Smooth muscle cell (in vitro differentiated cells): ENCODE measurements at regions not wholly inside any gene's neighbourhood (a gene's known extent, or its start where the extent isn't known, plus 50 kb on each side); places are given as distances from the start of the nearest gene placed in this dataset.

Experiments used
- DNase-seq: peaks from one replicate; lab custom pipeline; 2025; ENCODE audit not compliant: unreplicated experiment; lab: John Stamatoyannopoulos, UW
- H2AFZ ChIP-seq: fragments of 200-600 bp; sonication (generic); 2 replicates; pipeline ENCODE4 v1.6.0; 2016; ENCODE audit warnings: antibody characterized with exemption, low read depth, mild to moderate bottlenecking
- H3F3A ChIP-seq: fragments of 200-600 bp; sonication (generic); 2 replicates; pipeline ENCODE4 v1.6.0; 2017; ENCODE audit warnings: antibody characterized with exemption, low read depth
- H3K27ac ChIP-seq: fragments of 200-600 bp; sonication (generic); 2 replicates; pipeline ENCODE4 v1.5.1; 2016; ENCODE audit warnings: low read depth, mild to moderate bottlenecking
- H3K27me3 ChIP-seq: fragments of 200-600 bp; sonication (generic); 2 replicates; pipeline ENCODE4 v1.6.1; 2016; ENCODE audit warnings: low read depth, mild to moderate bottlenecking
- H3K36me3 ChIP-seq: fragments of 200-600 bp; sonication (generic); 2 replicates; pipeline ENCODE4 v1.5.1; 2016; ENCODE audit warnings: low read depth
- H3K4me1 ChIP-seq: fragments of 200-600 bp; sonication (generic); 2 replicates; pipeline ENCODE4 v1.5.1; 2016; ENCODE audit warnings: low read depth
- H3K4me2 ChIP-seq: fragments of 200-600 bp; sonication (generic); 2 replicates; pipeline ENCODE4 v1.6.0; 2016; ENCODE audit warnings: mild to moderate bottlenecking
- H3K4me3 ChIP-seq: fragments of 200-600 bp; sonication (generic); 2 replicates; pipeline ENCODE4 v1.5.1; 2016; ENCODE audit warnings: mild to moderate bottlenecking
- H3K79me2 ChIP-seq: fragments of 200-600 bp; sonication (generic); 2 replicates; pipeline ENCODE4 v1.6.0; 2016; ENCODE audit warnings: low read depth, mild to moderate bottlenecking
- H3K9ac ChIP-seq: fragments of 200-600 bp; sonication (generic); 2 replicates; pipeline ENCODE4 v1.6.0; 2016; ENCODE audit warnings: low read depth
- H3K9me3 ChIP-seq: fragments of 200-600 bp; sonication (generic); replicated peaks from 2 replicates; pipeline ENCODE4 v1.5.1; 2016; ENCODE audit warnings: low read depth
- H4K20me1 ChIP-seq: fragments of 200-600 bp; sonication (generic); 2 replicates; pipeline ENCODE4 v1.6.0; 2016; ENCODE audit warnings: low read depth
- WGBS: methylation state at CpG from one replicate; pipeline ENCODE4 v1.1.7; 2016; ENCODE audit warnings: low lambda C conversion rate; 5-methylcytosine and 5-hydroxymethylcytosine counted together
- TF ChIP-seq, protein P1 (sequence below): fragments of 200-600 bp; sonication (generic); IDR thresholded peaks from 2 replicates; pipeline ENCODE4 v1.5.1; 2017; ENCODE audit warnings: borderline replicate concordance, mild to moderate bottlenecking, antibody characterized with exemption; ENCODE audit not compliant: insufficient read depth, poor library complexity, severe bottlenecking

DNA sequence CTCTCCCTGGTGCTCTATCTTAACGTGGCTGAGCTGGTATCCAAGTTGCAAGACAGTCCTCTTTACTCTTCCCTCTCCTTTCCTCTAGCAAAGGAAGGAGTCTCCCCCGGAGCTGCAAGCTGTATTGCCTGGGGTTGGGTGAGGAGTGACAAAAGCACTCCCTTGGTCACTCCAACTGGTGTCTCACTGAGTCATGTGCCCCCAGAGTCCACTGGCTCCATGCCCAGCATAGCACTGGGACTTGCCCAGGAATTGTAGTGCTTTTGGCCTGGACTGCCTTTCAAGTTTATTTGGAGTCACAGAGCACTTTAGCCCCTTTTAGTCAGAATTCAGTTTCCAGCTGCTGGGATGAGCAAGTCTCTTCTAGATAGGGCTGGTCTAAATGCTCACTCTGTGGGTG, 82.6 kb upstream of the FST start:
- no peaks in the 10 kb centered on the region for H3F3A ChIP-seq
- no peak overlapping the region for H3K4me2 ChIP-seq
- H3K36me3 ChIP-seq = no peaks in the 10 kb centered on the region
- H3K4me1 ChIP-seq = no peaks in the 10 kb centered on the region
- H3K27ac ChIP-seq = peak overlapping the region; percentile 8
- TF ChIP-seq, protein P1, sequence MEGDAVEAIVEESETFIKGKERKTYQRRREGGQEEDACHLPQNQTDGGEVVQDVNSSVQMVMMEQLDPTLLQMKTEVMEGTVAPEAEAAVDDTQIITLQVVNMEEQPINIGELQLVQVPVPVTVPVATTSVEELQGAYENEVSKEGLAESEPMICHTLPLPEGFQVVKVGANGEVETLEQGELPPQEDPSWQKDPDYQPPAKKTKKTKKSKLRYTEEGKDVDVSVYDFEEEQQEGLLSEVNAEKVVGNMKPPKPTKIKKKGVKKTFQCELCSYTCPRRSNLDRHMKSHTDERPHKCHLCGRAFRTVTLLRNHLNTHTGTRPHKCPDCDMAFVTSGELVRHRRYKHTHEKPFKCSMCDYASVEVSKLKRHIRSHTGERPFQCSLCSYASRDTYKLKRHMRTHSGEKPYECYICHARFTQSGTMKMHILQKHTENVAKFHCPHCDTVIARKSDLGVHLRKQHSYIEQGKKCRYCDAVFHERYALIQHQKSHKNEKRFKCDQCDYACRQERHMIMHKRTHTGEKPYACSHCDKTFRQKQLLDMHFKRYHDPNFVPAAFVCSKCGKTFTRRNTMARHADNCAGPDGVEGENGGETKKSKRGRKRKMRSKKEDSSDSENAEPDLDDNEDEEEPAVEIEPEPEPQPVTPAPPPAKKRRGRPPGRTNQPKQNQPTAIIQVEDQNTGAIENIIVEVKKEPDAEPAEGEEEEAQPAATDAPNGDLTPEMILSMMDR = no peak
- H3K79me2 ChIP-seq = no peaks in the 10 kb centered on the region
- H3K9ac ChIP-seq = no peak overlapping the region
- no peak overlapping the region for H2AFZ ChIP-seq
- H3K27me3 ChIP-seq = no peaks in the 10 kb centered on the region
- WGBS = 51% methylated on average over 2 of the region's 2 CpGs
- peak; percentile 2 for DNase-seq
- no peak overlapping the region for H3K4me3 ChIP-seq
- no peaks in the 10 kb centered on the region for H3K9me3 ChIP-seq
- no peaks in the 10 kb centered on the region for H4K20me1 ChIP-seq

DNA sequence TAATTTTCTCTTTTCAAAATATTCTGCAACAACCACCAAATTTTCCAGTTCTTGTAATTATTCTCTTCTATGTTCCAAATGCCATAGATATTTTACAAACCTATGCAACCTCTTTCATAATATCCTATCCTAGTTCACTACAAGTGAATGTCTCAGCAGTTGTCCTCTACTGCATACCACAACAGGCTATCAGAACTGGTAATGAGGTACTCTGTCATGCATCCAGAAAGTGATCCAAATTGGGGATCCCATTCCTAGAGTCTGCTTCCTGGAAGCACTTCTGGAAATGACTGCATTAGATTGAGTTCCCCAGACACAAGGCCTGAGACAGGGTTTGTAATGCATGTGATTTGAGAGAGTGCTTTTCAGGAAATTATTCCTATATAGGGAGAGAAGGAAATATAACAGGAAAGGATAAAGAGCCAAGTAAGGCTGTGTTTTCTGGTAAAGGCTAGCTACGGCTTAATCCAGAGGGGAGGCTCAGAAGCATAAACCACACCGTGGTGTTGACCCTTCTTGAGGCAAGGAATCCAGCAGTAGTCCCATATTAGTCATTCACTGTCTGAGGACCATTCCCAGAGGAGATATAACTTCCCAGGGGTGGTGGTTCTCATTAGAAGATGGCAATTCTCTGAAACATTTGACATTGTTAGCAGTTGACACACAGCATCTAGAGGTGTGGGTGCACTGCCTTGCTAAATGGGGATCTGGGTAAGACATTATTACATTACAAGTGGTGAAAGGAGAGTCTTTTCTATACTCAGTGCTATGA, 80.3 kb upstream of the FST start:
- Histone ChIP-seq H3K4me2 (no peak overlapping the region), H3K4me1 (peaks cover 5% of the 10 kb centered on the region), H3K27me3 (no peaks in the 10 kb centered on the region), H2AFZ (peak overlapping the region; percentile 29), H3K4me3 (no peak overlapping the region), H3K9me3 (no peaks in the 10 kb centered on the region), H3F3A (peaks cover 4% of the 10 kb centered on the region), H3K79me2 (no peaks in the 10 kb centered on the region), H3K9ac (no peak overlapping the region), H3K27ac (no peak overlapping the region), H4K20me1 (no peaks in the 10 kb centered on the region), H3K36me3 (no peaks in the 10 kb centered on the region)
- WGBS = 52% methylated on average over 2 of the region's 2 CpGs
- DNase-seq = no peak
- TF ChIP-seq, protein P1 = no peak

DNA sequence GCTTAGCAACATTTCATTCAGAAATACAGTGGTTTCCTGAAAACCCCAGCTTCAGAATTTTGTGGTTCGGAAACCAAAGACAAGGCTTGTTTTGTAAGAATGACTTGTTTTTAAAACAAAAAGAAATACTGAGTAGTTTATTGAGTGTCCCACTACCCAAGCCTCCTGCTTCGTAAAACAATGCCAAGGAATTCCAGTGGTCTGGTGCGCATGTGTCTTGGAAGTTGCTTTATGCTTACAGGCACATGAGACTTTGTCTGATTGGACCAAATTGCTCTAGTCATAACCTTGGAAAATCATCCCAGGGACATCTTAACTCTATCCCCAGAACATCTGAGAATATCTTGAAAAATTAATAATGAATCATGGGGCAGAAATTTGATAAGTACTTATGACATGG, 77.1 kb upstream of the FST start:
- H2AFZ ChIP-seq = no peak overlapping the region
- peaks cover 8% of the 10 kb centered on the region for H3F3A ChIP-seq
- no peaks in the 10 kb centered on the region for H3K27me3 ChIP-seq
- H3K4me2 ChIP-seq = peak overlapping the region; percentile 50
- H4K20me1 ChIP-seq = no peaks in the 10 kb centered on the region
- no peaks in the 10 kb centered on the region for H3K36me3 ChIP-seq
- WGBS = 88% methylated on average over 3 of the region's 3 CpGs
- H3K4me1 ChIP-seq = peaks cover 12% of the 10 kb centered on the region
- H3K79me2 ChIP-seq = no peaks in the 10 kb centered on the region
- H3K4me3 ChIP-seq = no peak overlapping the region
- H3K9me3 ChIP-seq = no peaks in the 10 kb centered on the region
- DNase-seq = no peak
- no peak overlapping the region for H3K9ac ChIP-seq
- H3K27ac ChIP-seq = peak overlapping the region; percentile 95
- TF ChIP-seq, protein P1 = no peak

DNA sequence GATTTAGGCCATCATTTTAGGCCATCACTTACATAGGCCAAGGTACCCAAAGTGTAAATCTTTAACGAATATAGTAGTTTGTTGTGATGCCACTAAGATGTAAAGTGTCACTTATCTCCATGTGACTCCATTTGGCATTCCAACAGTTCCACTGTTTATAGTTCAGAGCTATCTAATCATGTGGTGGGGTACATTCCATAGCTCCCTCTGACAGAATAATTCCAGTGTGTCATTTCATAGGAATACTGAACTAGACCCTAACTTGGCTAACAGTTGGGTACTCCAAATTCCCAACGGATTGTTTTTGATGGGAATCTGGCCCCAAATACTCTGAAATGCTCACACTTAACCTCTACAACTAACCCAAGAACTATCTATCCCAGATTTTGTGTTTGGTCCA, 76.7 kb upstream of the FST start:
- Histone ChIP-seq H3K79me2 (no peaks in the 10 kb centered on the region), H3K36me3 (no peaks in the 10 kb centered on the region), H2AFZ (peak overlapping the region; percentile 44), H3F3A (peaks cover 8% of the 10 kb centered on the region), H3K27ac (peak overlapping the region; percentile 95), H3K4me3 (no peak overlapping the region), H3K9ac (peak overlapping the region; percentile 24), H3K27me3 (no peaks in the 10 kb centered on the region), H3K4me2 (peak overlapping the region; percentile 50), H3K9me3 (no peaks in the 10 kb centered on the region), H3K4me1 (peaks cover 12% of the 10 kb centered on the region), H4K20me1 (no peaks in the 10 kb centered on the region)
- 42% methylated on average over 2 of the region's 2 CpGs for WGBS
- no peak for DNase-seq
- TF ChIP-seq, protein P1 = no peak
